ENCODE measurements at regions not wholly inside any gene's neighbourhood (a gene's known extent, or its start where the extent isn't known, plus 50 kb on each side); places are given as distances from the start of the nearest gene placed in this dataset.

GRCh38 chr21:15410853-15411252 lies 318.9 kb upstream of the USP25 start:
- no peak for DNase-seq (ENCODE audit: low spot score in 2 of 2)
- no peaks in the 10 kb centered on the region for H3K4me1 ChIP-seq
- intact Hi-C loops (cut with DNase I; ENCODE audit: low total_unique reads), result no loop called here
- TF ChIP-seq CTCF (IDR thresholded peaks at IDR 0.05), result no peak
- no peak for TF ChIP-seq POLR2AphosphoS5 (IDR thresholded peaks at IDR 0.05)
- TF ChIP-seq POLR2A (IDR thresholded peaks at IDR 0.05), result no peak
- no peaks in the 10 kb centered on the region for H3K36me3 ChIP-seq
- no peaks in the 10 kb centered on the region for H3K27me3 ChIP-seq
- no peak overlapping the region for H3K27ac ChIP-seq
- no peaks in the 10 kb centered on the region for H3K9me3 ChIP-seq
- no peak overlapping the region for H3K4me3 ChIP-seq

- no peak for TF ChIP-seq CTCF (IDR thresholded peaks at IDR 0.05)
- TF ChIP-seq POLR2A (IDR thresholded peaks at IDR 0.05), result no peak
- TF ChIP-seq POLR2AphosphoS5 (IDR thresholded peaks at IDR 0.05), result no peak
- no peak for DNase-seq (ENCODE audit: low spot score in 2 of 2)
- Histone ChIP-seq H3K27me3 (no peaks in the 10 kb centered on the region), H3K36me3 (no peaks in the 10 kb centered on the region), H3K27ac (no peak overlapping the region), H3K9me3 (no peaks in the 10 kb centered on the region), H3K4me3 (no peak overlapping the region), H3K4me1 (no peaks in the 10 kb centered on the region)
- intact Hi-C loops (cut with DNase I; ENCODE audit: low total_unique reads), result no loop called here
These were observed 315.7 kb upstream of the USP25 start for GRCh38 chr21:15414057-15414456.

GRCh38 chr21:15415541-15416261 lies 314.1 kb upstream of the USP25 start:
- no peak for DNase-seq (ENCODE audit: low spot score in 2 of 2)
- TF ChIP-seq POLR2AphosphoS5 (IDR thresholded peaks at IDR 0.05) (no peak), POLR2A (IDR thresholded peaks at IDR 0.05) (no peak), CTCF (IDR thresholded peaks at IDR 0.05) (no peak)
- Histone ChIP-seq H3K9me3 (no peaks in the 10 kb centered on the region), H3K36me3 (no peaks in the 10 kb centered on the region), H3K27ac (no peak overlapping the region), H3K27me3 (no peaks in the 10 kb centered on the region), H3K4me1 (no peaks in the 10 kb centered on the region), H3K4me3 (no peak overlapping the region)
- intact Hi-C loops (cut with DNase I; ENCODE audit: low total_unique reads), result no loop called here

- no peak for TF ChIP-seq POLR2A (IDR thresholded peaks at IDR 0.05)
- no peak for TF ChIP-seq CTCF (IDR thresholded peaks at IDR 0.05)
- no peak for TF ChIP-seq POLR2AphosphoS5 (IDR thresholded peaks at IDR 0.05)
- intact Hi-C loops (cut with DNase I; ENCODE audit: low total_unique reads), result no loop called here
- Histone ChIP-seq H3K4me3 (no peak overlapping the region), H3K9me3 (no peaks in the 10 kb centered on the region), H3K27me3 (no peaks in the 10 kb centered on the region), H3K4me1 (peaks cover 0 to 6% of the 10 kb centered on the region in 2 donors), H3K36me3 (no peaks in the 10 kb centered on the region), H3K27ac (no peak overlapping the region)
- DNase-seq (ENCODE audit: low spot score in 2 of 2), result no peak
These were observed 308.3 kb upstream of the USP25 start for GRCh38 chr21:15421441-15421881.

DNA sequence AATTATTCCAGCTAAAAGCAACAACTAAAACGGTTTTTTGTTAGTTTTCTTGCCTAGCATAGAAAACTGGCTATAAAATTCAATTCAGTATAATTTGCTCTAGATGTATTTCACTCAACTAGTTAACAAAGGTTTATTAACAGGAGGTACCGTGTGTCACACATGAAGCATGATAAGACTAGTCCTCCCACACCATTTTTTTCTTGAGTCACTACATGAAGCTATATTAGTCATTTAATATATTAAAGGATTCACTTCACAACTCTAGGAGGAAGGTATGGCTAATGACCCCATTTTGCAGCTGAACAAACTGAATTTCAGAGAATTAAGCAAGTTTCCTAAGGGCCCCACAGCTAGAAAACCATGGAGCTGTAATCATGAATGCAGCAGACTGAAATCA lies 307.8 kb upstream of the USP25 start:
- H3K27me3 ChIP-seq, result no peaks in the 10 kb centered on the region
- TF ChIP-seq CTCF (IDR thresholded peaks at IDR 0.05), result no peak
- TF ChIP-seq POLR2A (IDR thresholded peaks at IDR 0.05), result no peak
- no peak for TF ChIP-seq POLR2AphosphoS5 (IDR thresholded peaks at IDR 0.05)
- H3K4me1 ChIP-seq, result peaks cover 0 to 6% of the 10 kb centered on the region in 2 donors
- H3K9me3 ChIP-seq, result no peaks in the 10 kb centered on the region
- intact Hi-C loops (cut with DNase I; ENCODE audit: low total_unique reads), result no loop called here
- no peak for DNase-seq (ENCODE audit: low spot score in 2 of 2)
- no peak overlapping the region for H3K4me3 ChIP-seq
- no peak overlapping the region for H3K27ac ChIP-seq
- no peaks in the 10 kb centered on the region for H3K36me3 ChIP-seq

Measured in breast epithelium (tissue), 4 donors.